Mucosa of rectum (tissue), 2 donors: ENCODE measurements at regions not wholly inside any gene's neighbourhood (a gene's known extent, or its start where the extent isn't known, plus 50 kb on each side); places are given as distances from the start of the nearest gene placed in this dataset.
"Not testable (repeated sequence)": the region's sequence is repeated elsewhere in the genome, so short reads cannot be mapped to it uniquely, and the experiment has no call there.

ENCODE experiments used
- H3K27ac ChIP-seq, 2 donors: one replicate each; pipeline ENCODE4 v1.7.0; 2013; ENCODE audit warnings: inconsistent platforms in 2 of 2, low read depth in 2 of 2, low read length in 2 of 2
- H3K27me3 ChIP-seq, 2 donors: one replicate each; pipeline ENCODE4 v1.7.0; 2013; ENCODE audit warnings: low read length in 2 of 2; ENCODE audit not compliant: control insufficient read depth in 2 of 2, insufficient read depth in 2 of 2
- H3K36me3 ChIP-seq, 2 donors: one replicate each; pipeline ENCODE4 v1.7.0; 2013; ENCODE audit warnings: low read length in 2 of 2; ENCODE audit not compliant: control insufficient read depth in 2 of 2, insufficient read depth in 2 of 2
- H3K4me1 ChIP-seq, 2 donors: one replicate each; pipeline ENCODE4 v1.7.0; 2013; ENCODE audit warnings: low read length in 2 of 2, mild to moderate bottlenecking in 1 of 2; ENCODE audit not compliant: control insufficient read depth in 2 of 2, insufficient read depth in 2 of 2
- H3K4me3 ChIP-seq, 2 donors: one replicate each; pipeline ENCODE4 v1.7.0; 2013; ENCODE audit warnings: low read length in 2 of 2
- H3K9ac ChIP-seq, 2 donors: one replicate each; pipeline ENCODE4 v1.7.0; 2013; ENCODE audit warnings: low read length in 2 of 2, low read depth in 1 of 2, mild to moderate bottlenecking in 1 of 2
- H3K9me3 ChIP-seq, 2 donors: one replicate each; pipeline ENCODE4 v1.7.0; 2013; ENCODE audit warnings: low read length in 2 of 2; ENCODE audit not compliant: control insufficient read depth in 2 of 2
- donor health status: healthy.
- donor health status: Normal muscosa, but diverticular disease.

GRCh38 chr9:99486684-99487083, 264.6 kb downstream of the SEC61B start:
- Histone ChIP-seq H3K27ac (no peak overlapping the region), H3K4me1 (no peaks in the 10 kb centered on the region), H3K27me3 (no peaks in the 10 kb centered on the region), H3K36me3 (no peaks in the 10 kb centered on the region), H3K4me3 (no peak overlapping the region), H3K9me3 (no peaks in the 10 kb centered on the region), H3K9ac (no peak overlapping the region)

GRCh38 chr9:99488131-99489059, 266.3 kb downstream of the SEC61B start:
- Histone ChIP-seq H3K9ac (no peak overlapping the region), H3K4me1 (no peaks in the 10 kb centered on the region), H3K36me3 (no peaks in the 10 kb centered on the region), H3K27me3 (no peaks in the 10 kb centered on the region), H3K9me3 (no peaks in the 10 kb centered on the region), H3K4me3 (no peak overlapping the region), H3K27ac (no peak overlapping the region)

DNA sequence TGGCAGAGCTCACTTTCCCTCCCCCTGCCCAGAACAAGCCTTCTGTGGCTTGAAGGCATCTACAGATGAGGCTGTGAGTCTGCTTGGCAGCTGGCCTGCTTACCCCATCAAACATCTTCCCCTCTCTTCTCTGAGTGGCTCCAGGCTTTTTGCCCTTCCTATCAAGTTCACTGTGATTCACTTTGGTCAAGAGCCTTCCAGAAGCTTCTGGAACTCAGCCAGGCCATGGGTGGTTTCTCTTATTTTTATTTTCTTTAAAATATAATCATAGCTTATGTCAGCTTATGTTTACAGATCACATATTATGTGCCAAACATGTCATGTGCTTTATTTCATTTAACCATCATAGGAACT, 267.0 kb downstream of the SEC61B start:
- H3K27ac ChIP-seq, result no peak overlapping the region
- no peaks in the 10 kb centered on the region for H3K27me3 ChIP-seq
- no peak overlapping the region for H3K4me3 ChIP-seq
- H3K36me3 ChIP-seq, result no peaks in the 10 kb centered on the region
- H3K4me1 ChIP-seq, result no peaks in the 10 kb centered on the region
- H3K9me3 ChIP-seq, result no peaks in the 10 kb centered on the region
- H3K9ac ChIP-seq, result no peak overlapping the region

DNA sequence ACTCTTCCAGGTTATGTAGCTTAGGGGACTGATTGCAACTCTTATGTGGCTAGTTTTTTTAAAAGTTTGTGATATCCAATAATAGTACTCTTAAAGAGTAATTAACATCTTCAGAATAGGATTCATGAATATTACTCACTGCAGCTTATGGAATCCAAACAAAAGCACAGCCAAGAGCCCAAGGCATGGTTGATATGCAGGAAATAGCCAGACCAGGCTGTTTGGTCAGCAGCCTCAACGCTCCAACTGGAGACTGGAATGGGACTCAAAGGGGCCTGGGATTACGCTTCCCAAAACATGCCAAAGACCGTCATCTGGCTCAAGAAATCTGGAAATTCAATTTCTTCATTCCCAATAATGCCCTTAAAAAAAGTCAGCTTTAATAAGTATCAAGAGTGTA, 268.6 kb downstream of the SEC61B start:
- Histone ChIP-seq H3K4me3 (no peak overlapping the region), H3K9ac (no peak overlapping the region), H3K36me3 (no peaks in the 10 kb centered on the region), H3K9me3 (no peaks in the 10 kb centered on the region), H3K4me1 (no peaks in the 10 kb centered on the region), H3K27me3 (no peaks in the 10 kb centered on the region), H3K27ac (no peak overlapping the region)

GRCh38 chr9:99491408-99492158, 269.5 kb downstream of the SEC61B start:
- Histone ChIP-seq H3K27ac (no peak overlapping the region), H3K36me3 (no peaks in the 10 kb centered on the region)

DNA sequence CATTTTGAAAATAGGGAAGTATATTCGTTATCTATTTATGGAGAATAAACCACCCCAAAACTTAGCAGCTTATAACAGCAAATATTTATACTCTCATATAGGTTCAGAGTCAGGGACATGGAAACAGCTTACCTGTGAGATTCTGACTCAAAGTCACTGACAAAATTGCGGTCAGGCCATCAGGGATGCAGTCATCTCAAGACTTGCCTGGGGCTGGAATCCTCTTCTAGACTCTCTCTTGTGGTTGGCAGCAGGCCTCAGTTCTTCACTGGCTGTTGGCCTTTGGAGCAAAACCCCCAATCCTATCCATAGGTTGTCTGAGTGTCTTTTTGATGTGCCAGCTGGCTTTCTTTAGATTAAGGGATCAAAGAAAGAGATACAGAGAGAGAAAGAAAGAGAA, 275.6 kb downstream of the SEC61B start:
- H3K4me3 ChIP-seq, result no peak overlapping the region
- H3K27ac ChIP-seq, result no peak overlapping the region
- H3K4me1 ChIP-seq, result no peaks in the 10 kb centered on the region
- no peaks in the 10 kb centered on the region for H3K27me3 ChIP-seq
- H3K9me3 ChIP-seq, result no peaks in the 10 kb centered on the region
- H3K9ac ChIP-seq, result no peak overlapping the region
- H3K36me3 ChIP-seq, result no peaks in the 10 kb centered on the region

More at GRCh38 chr9:99491408-99492158, 269.5 kb downstream of the SEC61B start:
- Histone ChIP-seq H3K9me3 (no peaks in the 10 kb centered on the region), H3K4me1 (no peaks in the 10 kb centered on the region), H3K9ac (no peak overlapping the region), H3K4me3 (no peak overlapping the region), H3K27me3 (no peaks in the 10 kb centered on the region)

DNA sequence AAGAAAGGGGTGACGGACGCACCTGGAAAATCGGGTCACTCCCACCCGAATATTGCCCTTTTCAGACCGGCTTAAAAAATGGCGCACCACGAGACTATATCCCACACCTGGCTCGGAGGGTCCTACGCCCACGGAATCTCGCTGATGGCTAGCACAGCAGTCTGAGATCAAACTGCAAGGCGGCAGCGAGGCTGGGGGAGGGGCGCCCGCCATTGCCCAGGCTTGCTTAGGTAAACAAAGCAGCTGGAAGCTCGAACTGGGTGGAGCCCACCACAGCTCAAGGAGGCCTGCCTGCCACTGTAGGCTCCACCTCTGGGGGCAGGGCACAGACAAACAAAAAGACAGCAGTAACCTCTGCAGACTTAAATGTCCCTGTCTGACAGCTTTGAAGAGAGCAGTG, 276.9 kb downstream of the SEC61B start:
- not testable (repeated sequence) for H3K27ac ChIP-seq, H3K4me3 ChIP-seq, H3K27me3 ChIP-seq, H3K9ac ChIP-seq, H3K36me3 ChIP-seq, H3K9me3 ChIP-seq, H3K4me1 ChIP-seq

- no peaks in the 10 kb centered on the region for H3K9me3 ChIP-seq
- no peaks in the 10 kb centered on the region for H3K27me3 ChIP-seq
- no peak overlapping the region for H3K9ac ChIP-seq
- no peak overlapping the region for H3K27ac ChIP-seq
- H3K4me1 ChIP-seq, result no peaks in the 10 kb centered on the region
- H3K36me3 ChIP-seq, result no peaks in the 10 kb centered on the region
- H3K4me3 ChIP-seq, result no peak overlapping the region
Measured at GRCh38 chr9:99505936-99506335, 283.9 kb downstream of the SEC61B start.

DNA sequence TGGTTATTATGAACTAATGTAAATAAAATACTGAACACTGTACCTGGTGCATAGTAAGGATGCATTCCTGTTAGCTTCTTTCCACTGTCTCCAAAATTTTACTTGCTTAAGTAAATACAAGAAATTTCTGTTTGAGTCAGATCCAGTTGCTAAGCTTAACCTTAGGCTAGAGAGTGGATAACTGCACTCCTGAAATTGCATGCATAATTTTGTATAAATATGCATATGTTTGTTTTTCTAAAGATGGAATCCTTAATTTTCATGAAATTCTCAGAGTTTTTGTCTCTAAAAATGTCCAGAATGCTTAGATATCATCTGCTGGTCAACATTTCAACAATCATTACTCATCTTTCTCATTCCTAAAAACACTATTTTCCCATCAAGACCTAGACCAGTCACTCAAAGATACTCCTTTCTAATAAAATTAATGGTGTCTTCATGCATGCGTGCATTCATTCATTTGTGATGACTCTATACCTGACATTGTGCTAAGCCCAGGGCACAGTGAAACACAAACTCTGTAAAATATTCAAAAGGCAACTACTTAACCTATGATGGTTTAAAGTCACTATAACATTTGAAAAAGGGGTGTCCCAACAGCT, 284.8 kb downstream of the SEC61B start:
- H3K9ac ChIP-seq, result no peak overlapping the region
- no peak overlapping the region for H3K4me3 ChIP-seq
- H3K36me3 ChIP-seq, result no peaks in the 10 kb centered on the region
- H3K27ac ChIP-seq, result no peak overlapping the region
- no peaks in the 10 kb centered on the region for H3K4me1 ChIP-seq
- no peaks in the 10 kb centered on the region for H3K9me3 ChIP-seq
- no peaks in the 10 kb centered on the region for H3K27me3 ChIP-seq

DNA sequence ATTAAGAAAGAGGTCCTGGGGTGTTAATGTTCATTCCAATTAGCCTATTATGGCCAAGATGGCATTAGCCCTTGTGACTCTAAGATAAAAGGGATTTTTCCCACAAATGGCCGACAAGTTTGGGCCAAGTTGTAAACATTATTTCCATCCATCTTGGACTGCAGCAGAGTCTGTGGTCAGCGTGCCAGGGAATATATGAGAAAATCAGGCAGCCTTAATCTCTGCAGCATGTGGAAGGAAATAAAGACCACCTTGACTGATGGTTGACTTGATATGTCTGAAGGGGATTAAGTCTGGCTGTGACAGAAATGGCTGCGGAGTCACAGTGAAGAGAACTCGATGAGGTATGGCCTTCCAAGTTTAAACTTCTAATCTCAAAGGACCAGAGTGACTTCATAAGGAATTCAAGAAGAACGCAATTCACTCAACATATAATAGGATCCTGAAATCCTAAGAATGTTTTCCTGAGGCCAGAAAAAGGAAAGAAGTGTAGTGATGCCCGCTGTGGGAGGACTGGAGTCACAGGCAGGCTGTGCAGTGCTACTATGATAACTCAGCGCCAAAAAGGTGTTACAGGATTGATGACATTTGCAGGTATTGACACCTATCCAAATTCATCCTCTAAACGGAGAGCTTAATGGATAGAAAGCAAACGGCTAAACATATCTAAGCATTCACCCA, 287.1 kb downstream of the SEC61B start:
- Histone ChIP-seq H3K36me3 (no peaks in the 10 kb centered on the region), H3K9me3 (no peaks in the 10 kb centered on the region), H3K27me3 (no peaks in the 10 kb centered on the region), H3K4me3 (no peak overlapping the region), H3K4me1 (no peaks in the 10 kb centered on the region), H3K9ac (no peak overlapping the region), H3K27ac (no peak overlapping the region)
